Ovary (tissue), 3 donors: ENCODE measurements at regions not wholly inside any gene's neighbourhood (a gene's known extent, or its start where the extent isn't known, plus 50 kb on each side); places are given as distances from the start of the nearest gene placed in this dataset.

Source experiments
- POLR2A ChIP-seq: fragments of 450-650 bp; IDR thresholded peaks from one replicate; pipeline ENCODE4 v1.6.1; 2017; ENCODE audit warnings: antibody characterized with exemption, mild to moderate bottlenecking, moderate library complexity
- TF ChIP-seq, protein P1 (sequence below), 3 donors: fragments of 450-650 bp in 2 of 3; fragments of 200-600 bp in 1 of 3; IDR thresholded peaks; one replicate each; pipeline versions ENCODE4 v1.5.1 to v1.8.0; 2016 to 2022; ENCODE audit warnings: antibody characterized with exemption in 3 of 3, mild to moderate bottlenecking in 1 of 3
- donor health status: DM: no; HTN: no; CAD: no.

GRCh38 chr3:151944356-151944755 lies 70.9 kb downstream of the SUCNR1 start:
- TF ChIP-seq, protein P1, sequence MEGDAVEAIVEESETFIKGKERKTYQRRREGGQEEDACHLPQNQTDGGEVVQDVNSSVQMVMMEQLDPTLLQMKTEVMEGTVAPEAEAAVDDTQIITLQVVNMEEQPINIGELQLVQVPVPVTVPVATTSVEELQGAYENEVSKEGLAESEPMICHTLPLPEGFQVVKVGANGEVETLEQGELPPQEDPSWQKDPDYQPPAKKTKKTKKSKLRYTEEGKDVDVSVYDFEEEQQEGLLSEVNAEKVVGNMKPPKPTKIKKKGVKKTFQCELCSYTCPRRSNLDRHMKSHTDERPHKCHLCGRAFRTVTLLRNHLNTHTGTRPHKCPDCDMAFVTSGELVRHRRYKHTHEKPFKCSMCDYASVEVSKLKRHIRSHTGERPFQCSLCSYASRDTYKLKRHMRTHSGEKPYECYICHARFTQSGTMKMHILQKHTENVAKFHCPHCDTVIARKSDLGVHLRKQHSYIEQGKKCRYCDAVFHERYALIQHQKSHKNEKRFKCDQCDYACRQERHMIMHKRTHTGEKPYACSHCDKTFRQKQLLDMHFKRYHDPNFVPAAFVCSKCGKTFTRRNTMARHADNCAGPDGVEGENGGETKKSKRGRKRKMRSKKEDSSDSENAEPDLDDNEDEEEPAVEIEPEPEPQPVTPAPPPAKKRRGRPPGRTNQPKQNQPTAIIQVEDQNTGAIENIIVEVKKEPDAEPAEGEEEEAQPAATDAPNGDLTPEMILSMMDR (IDR thresholded peaks at IDR 0.05), result no peak
- TF ChIP-seq POLR2A, result no peak
